ENCODE measurements at regions not wholly inside any gene's neighbourhood (a gene's known extent, or its start where the extent isn't known, plus 50 kb on each side); places are given as distances from the start of the nearest gene placed in this dataset.

GRCh38 chr4:38606587-38606905 is 57.5 kb upstream of the KLF3 start:
- no peak for TF ChIP-seq EZH2 (IDR thresholded peaks at IDR 0.05; ENCODE audit: borderline replicate concordance, insufficient read depth, low read length, poor library complexity, severe bottlenecking)
- no peak for TF ChIP-seq POLR2AphosphoS5 (IDR thresholded peaks at IDR 0.05)
- TF ChIP-seq, protein P1, sequence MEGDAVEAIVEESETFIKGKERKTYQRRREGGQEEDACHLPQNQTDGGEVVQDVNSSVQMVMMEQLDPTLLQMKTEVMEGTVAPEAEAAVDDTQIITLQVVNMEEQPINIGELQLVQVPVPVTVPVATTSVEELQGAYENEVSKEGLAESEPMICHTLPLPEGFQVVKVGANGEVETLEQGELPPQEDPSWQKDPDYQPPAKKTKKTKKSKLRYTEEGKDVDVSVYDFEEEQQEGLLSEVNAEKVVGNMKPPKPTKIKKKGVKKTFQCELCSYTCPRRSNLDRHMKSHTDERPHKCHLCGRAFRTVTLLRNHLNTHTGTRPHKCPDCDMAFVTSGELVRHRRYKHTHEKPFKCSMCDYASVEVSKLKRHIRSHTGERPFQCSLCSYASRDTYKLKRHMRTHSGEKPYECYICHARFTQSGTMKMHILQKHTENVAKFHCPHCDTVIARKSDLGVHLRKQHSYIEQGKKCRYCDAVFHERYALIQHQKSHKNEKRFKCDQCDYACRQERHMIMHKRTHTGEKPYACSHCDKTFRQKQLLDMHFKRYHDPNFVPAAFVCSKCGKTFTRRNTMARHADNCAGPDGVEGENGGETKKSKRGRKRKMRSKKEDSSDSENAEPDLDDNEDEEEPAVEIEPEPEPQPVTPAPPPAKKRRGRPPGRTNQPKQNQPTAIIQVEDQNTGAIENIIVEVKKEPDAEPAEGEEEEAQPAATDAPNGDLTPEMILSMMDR (IDR thresholded peaks at IDR 0.05; ENCODE audit: poor library complexity, severe bottlenecking) = no peak
- TF ChIP-seq RAD21 (conservative IDR thresholded peaks at IDR 0.05) = no peak
- no peak for TF ChIP-seq SMC3 (conservative IDR thresholded peaks at IDR 0.05; ENCODE audit: poor library complexity)
- TF ChIP-seq, protein P2, sequence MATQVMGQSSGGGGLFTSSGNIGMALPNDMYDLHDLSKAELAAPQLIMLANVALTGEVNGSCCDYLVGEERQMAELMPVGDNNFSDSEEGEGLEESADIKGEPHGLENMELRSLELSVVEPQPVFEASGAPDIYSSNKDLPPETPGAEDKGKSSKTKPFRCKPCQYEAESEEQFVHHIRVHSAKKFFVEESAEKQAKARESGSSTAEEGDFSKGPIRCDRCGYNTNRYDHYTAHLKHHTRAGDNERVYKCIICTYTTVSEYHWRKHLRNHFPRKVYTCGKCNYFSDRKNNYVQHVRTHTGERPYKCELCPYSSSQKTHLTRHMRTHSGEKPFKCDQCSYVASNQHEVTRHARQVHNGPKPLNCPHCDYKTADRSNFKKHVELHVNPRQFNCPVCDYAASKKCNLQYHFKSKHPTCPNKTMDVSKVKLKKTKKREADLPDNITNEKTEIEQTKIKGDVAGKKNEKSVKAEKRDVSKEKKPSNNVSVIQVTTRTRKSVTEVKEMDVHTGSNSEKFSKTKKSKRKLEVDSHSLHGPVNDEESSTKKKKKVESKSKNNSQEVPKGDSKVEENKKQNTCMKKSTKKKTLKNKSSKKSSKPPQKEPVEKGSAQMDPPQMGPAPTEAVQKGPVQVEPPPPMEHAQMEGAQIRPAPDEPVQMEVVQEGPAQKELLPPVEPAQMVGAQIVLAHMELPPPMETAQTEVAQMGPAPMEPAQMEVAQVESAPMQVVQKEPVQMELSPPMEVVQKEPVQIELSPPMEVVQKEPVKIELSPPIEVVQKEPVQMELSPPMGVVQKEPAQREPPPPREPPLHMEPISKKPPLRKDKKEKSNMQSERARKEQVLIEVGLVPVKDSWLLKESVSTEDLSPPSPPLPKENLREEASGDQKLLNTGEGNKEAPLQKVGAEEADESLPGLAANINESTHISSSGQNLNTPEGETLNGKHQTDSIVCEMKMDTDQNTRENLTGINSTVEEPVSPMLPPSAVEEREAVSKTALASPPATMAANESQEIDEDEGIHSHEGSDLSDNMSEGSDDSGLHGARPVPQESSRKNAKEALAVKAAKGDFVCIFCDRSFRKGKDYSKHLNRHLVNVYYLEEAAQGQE (IDR thresholded peaks at IDR 0.05; ENCODE audit: borderline replicate concordance) = no peak
- TF ChIP-seq EP300 (conservative IDR thresholded peaks at IDR 0.05; ENCODE audit: poor library complexity, severe bottlenecking) = no peak
- TF ChIP-seq MXI1 (conservative IDR thresholded peaks at IDR 0.05; ENCODE audit: poor library complexity, severe bottlenecking) = no peak
- TF ChIP-seq TAF1 (IDR thresholded peaks at IDR 0.05; ENCODE audit: low read depth) = no peak
